ENCODE measurements at regions not wholly inside any gene's neighbourhood (a gene's known extent, or its start where the extent isn't known, plus 50 kb on each side); places are given as distances from the start of the nearest gene placed in this dataset.
"Not testable (repeated sequence)": the region's sequence is repeated elsewhere in the genome, so short reads cannot be mapped to it uniquely, and the experiment has no call there.

GRCh38 chr6:60671369-60671768 is 1614.7 kb downstream of the KHDRBS2 start:
- Histone ChIP-seq H3K36me3 (ENCODE audit: control insufficient read depth in 1 of 2, insufficient read depth in 2 of 2, low read length in 2 of 2) (no peaks in the 10 kb centered on the region), H3K27ac (ENCODE audit: low read depth, low read length) (no peak overlapping the region), H3K79me1 (ENCODE audit: low read length) (no peaks in the 10 kb centered on the region), H3K14ac (ENCODE audit: low read length) (no peak overlapping the region), H3K18ac (ENCODE audit: low read length) (no peak overlapping the region), H3K4me1 (ENCODE audit: control insufficient read depth in 1 of 2, insufficient read depth in 2 of 2, low read length in 2 of 2) (no peaks in the 10 kb centered on the region), H3K79me2 (ENCODE audit: control insufficient read depth, insufficient read depth, low read length, poor library complexity) (no peaks in the 10 kb centered on the region), H3K27me3 (ENCODE audit: insufficient read depth, low read length) (no peaks in the 10 kb centered on the region), H4K12ac (ENCODE audit: low read depth, low read length) (no peak overlapping the region), H2AFZ (ENCODE audit: insufficient read depth, low read length, poor library complexity) (no peak overlapping the region), H3K9ac (ENCODE audit: low read length) (no peak overlapping the region), H3K4me2 (ENCODE audit: low read length) (no peak overlapping the region), H3K4me3 (ENCODE audit: low read depth, low read length) (no peak overlapping the region), H3K9me3 (ENCODE audit: insufficient read depth, low read depth, low read length) (no peaks in the 10 kb centered on the region), H2BK12ac (ENCODE audit: low read length) (no peak overlapping the region), H3K23ac (ENCODE audit: low read length) (no peak overlapping the region), H2BK5ac (ENCODE audit: low read depth, low read length, poor library complexity) (no peak overlapping the region), H4K91ac (ENCODE audit: low read depth, low read length) (no peak overlapping the region), H4K8ac (ENCODE audit: low read depth, low read length) (no peak overlapping the region), H2AK5ac (ENCODE audit: low read length) (no peak overlapping the region), H3K4ac (ENCODE audit: low read depth, low read length) (no peak overlapping the region), H2BK120ac (ENCODE audit: insufficient read depth, low read length, poor library complexity) (no peak overlapping the region)
- DNase-seq: no peak

GRCh38 chr6:60670036-60670435 is 1616.0 kb downstream of the KHDRBS2 start:
- Histone ChIP-seq H3K36me3 (ENCODE audit: control insufficient read depth in 1 of 2, insufficient read depth in 2 of 2, low read length in 2 of 2) (no peaks in the 10 kb centered on the region), H2BK12ac (ENCODE audit: low read length) (no peak overlapping the region), H3K9ac (ENCODE audit: low read length) (no peak overlapping the region), H3K14ac (ENCODE audit: low read length) (no peak overlapping the region), H3K79me1 (ENCODE audit: low read length) (no peaks in the 10 kb centered on the region), H2AFZ (ENCODE audit: insufficient read depth, low read length, poor library complexity) (no peak overlapping the region), H3K23ac (ENCODE audit: low read length) (no peak overlapping the region), H4K91ac (ENCODE audit: low read depth, low read length) (no peak overlapping the region), H2AK5ac (ENCODE audit: low read length) (no peak overlapping the region), H3K27ac (ENCODE audit: low read depth, low read length) (no peak overlapping the region), H3K4me1 (ENCODE audit: control insufficient read depth in 1 of 2, insufficient read depth in 2 of 2, low read length in 2 of 2) (no peaks in the 10 kb centered on the region), H2BK5ac (ENCODE audit: low read depth, low read length, poor library complexity) (no peak overlapping the region), H3K4me3 (ENCODE audit: low read depth, low read length) (no peak overlapping the region), H3K9me3 (ENCODE audit: insufficient read depth, low read depth, low read length) (no peaks in the 10 kb centered on the region), H3K4me2 (ENCODE audit: low read length) (no peak overlapping the region), H3K18ac (ENCODE audit: low read length) (no peak overlapping the region), H4K8ac (ENCODE audit: low read depth, low read length) (no peak overlapping the region), H4K12ac (ENCODE audit: low read depth, low read length) (no peak overlapping the region), H2BK120ac (ENCODE audit: insufficient read depth, low read length, poor library complexity) (no peak overlapping the region), H3K27me3 (ENCODE audit: insufficient read depth, low read length) (no peaks in the 10 kb centered on the region), H3K79me2 (ENCODE audit: control insufficient read depth, insufficient read depth, low read length, poor library complexity) (no peaks in the 10 kb centered on the region), H3K4ac (ENCODE audit: low read depth, low read length) (no peak overlapping the region)
- DNase-seq: no peak

GRCh38 chr6:60668428-60668827 is 1617.6 kb downstream of the KHDRBS2 start:
- Histone ChIP-seq H3K4me3 (ENCODE audit: low read depth, low read length) (no peak overlapping the region), H3K79me1 (ENCODE audit: low read length) (no peaks in the 10 kb centered on the region), H3K4ac (ENCODE audit: low read depth, low read length) (no peak overlapping the region), H4K8ac (ENCODE audit: low read depth, low read length) (no peak overlapping the region), H3K9me3 (ENCODE audit: insufficient read depth, low read depth, low read length) (no peaks in the 10 kb centered on the region), H3K27me3 (ENCODE audit: insufficient read depth, low read length) (no peaks in the 10 kb centered on the region), H3K36me3 (ENCODE audit: control insufficient read depth in 1 of 2, insufficient read depth in 2 of 2, low read length in 2 of 2) (no peaks in the 10 kb centered on the region), H2BK12ac (ENCODE audit: low read length) (no peak overlapping the region), H2BK5ac (ENCODE audit: low read depth, low read length, poor library complexity) (no peak overlapping the region), H3K23ac (ENCODE audit: low read length) (no peak overlapping the region), H3K9ac (ENCODE audit: low read length) (no peak overlapping the region), H4K91ac (ENCODE audit: low read depth, low read length) (no peak overlapping the region), H2BK120ac (ENCODE audit: insufficient read depth, low read length, poor library complexity) (no peak overlapping the region), H3K18ac (ENCODE audit: low read length) (no peak overlapping the region), H2AK5ac (ENCODE audit: low read length) (no peak overlapping the region), H3K27ac (ENCODE audit: low read depth, low read length) (no peak overlapping the region), H4K12ac (ENCODE audit: low read depth, low read length) (no peak overlapping the region), H3K4me2 (ENCODE audit: low read length) (no peak overlapping the region), H2AFZ (ENCODE audit: insufficient read depth, low read length, poor library complexity) (no peak overlapping the region), H3K79me2 (ENCODE audit: control insufficient read depth, insufficient read depth, low read length, poor library complexity) (no peaks in the 10 kb centered on the region), H3K4me1 (ENCODE audit: control insufficient read depth in 1 of 2, insufficient read depth in 2 of 2, low read length in 2 of 2) (no peaks in the 10 kb centered on the region), H3K14ac (ENCODE audit: low read length) (no peak overlapping the region)
- no peak for DNase-seq
- WGBS (ENCODE audit: extremely low coverage, insufficient coverage, insufficient read length): no CpG with 5 or more reads among the region's 1 CpG

GRCh38 chr6:60663199-60663598 is 1622.8 kb downstream of the KHDRBS2 start:
- H2BK5ac ChIP-seq (ENCODE audit: low read depth, low read length, poor library complexity); H4K91ac ChIP-seq (ENCODE audit: low read depth, low read length); H2BK12ac ChIP-seq (ENCODE audit: low read length); H3K14ac ChIP-seq (ENCODE audit: low read length); H3K36me3 ChIP-seq (ENCODE audit: control insufficient read depth in 1 of 2, insufficient read depth in 2 of 2, low read length in 2 of 2); H3K79me1 ChIP-seq (ENCODE audit: low read length); DNase-seq; H2AK5ac ChIP-seq (ENCODE audit: low read length); H3K27me3 ChIP-seq (ENCODE audit: insufficient read depth, low read length); H4K12ac ChIP-seq (ENCODE audit: low read depth, low read length); H3K27ac ChIP-seq (ENCODE audit: low read depth, low read length); H3K4me2 ChIP-seq (ENCODE audit: low read length); H3K18ac ChIP-seq (ENCODE audit: low read length); H3K9me3 ChIP-seq (ENCODE audit: insufficient read depth, low read depth, low read length); H2BK120ac ChIP-seq (ENCODE audit: insufficient read depth, low read length, poor library complexity); H3K4ac ChIP-seq (ENCODE audit: low read depth, low read length); H2AFZ ChIP-seq (ENCODE audit: insufficient read depth, low read length, poor library complexity); H3K4me3 ChIP-seq (ENCODE audit: low read depth, low read length); H3K9ac ChIP-seq (ENCODE audit: low read length); H3K4me1 ChIP-seq (ENCODE audit: control insufficient read depth in 1 of 2, insufficient read depth in 2 of 2, low read length in 2 of 2); H4K8ac ChIP-seq (ENCODE audit: low read depth, low read length); H3K23ac ChIP-seq (ENCODE audit: low read length); H3K79me2 ChIP-seq (ENCODE audit: control insufficient read depth, insufficient read depth, low read length, poor library complexity): not testable (repeated sequence)
- WGBS (ENCODE audit: extremely low coverage, insufficient coverage, insufficient read length): no CpG with 5 or more reads among the region's 5 CpGs

GRCh38 chr6:60643870-60644269 is 1642.2 kb downstream of the KHDRBS2 start:
- DNase-seq: no peak
- Histone ChIP-seq H2BK12ac (ENCODE audit: low read length) (no peak overlapping the region), H3K36me3 (ENCODE audit: control insufficient read depth in 1 of 2, insufficient read depth in 2 of 2, low read length in 2 of 2) (no peaks in the 10 kb centered on the region), H2AK5ac (ENCODE audit: low read length) (no peak overlapping the region), H3K9ac (ENCODE audit: low read length) (no peak overlapping the region), H4K8ac (ENCODE audit: low read depth, low read length) (no peak overlapping the region), H2BK5ac (ENCODE audit: low read depth, low read length, poor library complexity) (no peak overlapping the region), H4K12ac (ENCODE audit: low read depth, low read length) (no peak overlapping the region), H3K27ac (ENCODE audit: low read depth, low read length) (no peak overlapping the region), H3K9me3 (ENCODE audit: insufficient read depth, low read depth, low read length) (no peaks in the 10 kb centered on the region), H4K91ac (ENCODE audit: low read depth, low read length) (no peak overlapping the region), H3K4ac (ENCODE audit: low read depth, low read length) (no peak overlapping the region), H3K4me2 (ENCODE audit: low read length) (no peak overlapping the region), H3K79me2 (ENCODE audit: control insufficient read depth, insufficient read depth, low read length, poor library complexity) (no peaks in the 10 kb centered on the region), H3K27me3 (ENCODE audit: insufficient read depth, low read length) (no peaks in the 10 kb centered on the region), H2BK120ac (ENCODE audit: insufficient read depth, low read length, poor library complexity) (no peak overlapping the region), H3K23ac (ENCODE audit: low read length) (no peak overlapping the region), H3K4me1 (ENCODE audit: control insufficient read depth in 1 of 2, insufficient read depth in 2 of 2, low read length in 2 of 2) (no peaks in the 10 kb centered on the region), H3K79me1 (ENCODE audit: low read length) (no peaks in the 10 kb centered on the region), H3K4me3 (ENCODE audit: low read depth, low read length) (no peak overlapping the region), H3K18ac (ENCODE audit: low read length) (no peak overlapping the region), H2AFZ (ENCODE audit: insufficient read depth, low read length, poor library complexity) (no peak overlapping the region), H3K14ac (ENCODE audit: low read length) (no peak overlapping the region)
- WGBS (ENCODE audit: extremely low coverage, insufficient coverage, insufficient read length): no CpG with 5 or more reads among the region's 1 CpG

All from trophoblast cell (in vitro differentiated cells and primary cell).